H9 (cell line): ENCODE measurements at regions not wholly inside any gene's neighbourhood (a gene's known extent, or its start where the extent isn't known, plus 50 kb on each side); places are given as distances from the start of the nearest gene placed in this dataset.

Experiments used
- DNase-seq: peaks from one replicate; pipeline ENCODE4 v3.0.0-alpha.2; 2017
- H2AFZ ChIP-seq: one replicate; pipeline ENCODE4 v1.6.1; 2013; ENCODE audit warnings: mild to moderate bottlenecking, low read length, control low read depth, moderate library complexity
- H2AK5ac ChIP-seq: 2 replicates; pipeline ENCODE4 v1.6.1; 2013; ENCODE audit warnings: low read length, control low read depth, mixed read lengths; ENCODE audit not compliant: insufficient read length
- H2BK120ac ChIP-seq: one replicate; pipeline ENCODE4 v1.6.1; 2013; ENCODE audit warnings: low read depth, mild to moderate bottlenecking, low read length, control low read depth, inconsistent platforms; ENCODE audit not compliant: poor library complexity, severe bottlenecking
- H2BK12ac ChIP-seq: 2 replicates; pipeline ENCODE4 v1.6.1; 2013; ENCODE audit warnings: low read length, control low read depth, mixed read lengths, low read depth; ENCODE audit not compliant: insufficient read length
- H2BK15ac ChIP-seq: 2 replicates; pipeline ENCODE4 v1.6.1; 2013; ENCODE audit warnings: low read depth, low read length, control low read depth
- H2BK20ac ChIP-seq: one replicate; pipeline ENCODE4 v1.6.1; 2013; ENCODE audit warnings: low read depth, mild to moderate bottlenecking, low read length, control low read depth, inconsistent platforms; ENCODE audit not compliant: poor library complexity, severe bottlenecking
- H2BK5ac ChIP-seq: 2 replicates; pipeline ENCODE4 v1.6.1; 2013; ENCODE audit warnings: low read length, control low read depth, mixed read lengths; ENCODE audit not compliant: insufficient read length
- H3K14ac ChIP-seq: 2 replicates; pipeline ENCODE4 v1.6.1; 2013; ENCODE audit warnings: low read length, control low read depth; ENCODE audit not compliant: insufficient read depth
- H3K18ac ChIP-seq: 2 replicates; pipeline ENCODE4 v1.6.1; 2013; ENCODE audit warnings: low read depth, mild to moderate bottlenecking, mixed read lengths, low read length, control low read depth; ENCODE audit not compliant: insufficient read length
- H3K23ac ChIP-seq: 2 replicates; pipeline ENCODE4 v1.6.1; 2013; ENCODE audit warnings: low read length, control low read depth, mixed read lengths, low read depth; ENCODE audit not compliant: insufficient read length
- H3K23me2 ChIP-seq: 2 replicates; pipeline ENCODE4 v1.6.1; 2013; ENCODE audit warnings: low read depth, mild to moderate bottlenecking, mixed read lengths, low read length, control low read depth; ENCODE audit not compliant: insufficient read length, poor library complexity, severe bottlenecking
- H3K27ac ChIP-seq: 2 replicates; pipeline ENCODE4 v1.5.1; 2013; ENCODE audit warnings: low read length, control low read depth, mixed read lengths, low read depth; ENCODE audit not compliant: insufficient read length
- H3K27me3 ChIP-seq: 2 replicates; pipeline ENCODE4 v1.6.1; 2013; ENCODE audit warnings: low read length, control low read depth, inconsistent platforms; ENCODE audit not compliant: insufficient read depth
- H3K4ac ChIP-seq: 2 replicates; pipeline ENCODE4 v1.6.1; 2013; ENCODE audit warnings: low read depth, mild to moderate bottlenecking, control low read depth, inconsistent platforms, low read length, moderate library complexity
- H3K4me1 ChIP-seq: 2 replicates; pipeline ENCODE4 v1.6.1; 2013; ENCODE audit warnings: low read length, control low read depth, inconsistent platforms; ENCODE audit not compliant: insufficient read depth
- H3K4me2 ChIP-seq: 2 replicates; pipeline ENCODE4 v1.6.1; 2013; ENCODE audit warnings: low read length, control low read depth, mixed read lengths; ENCODE audit not compliant: insufficient read length, insufficient read depth
- H3K56ac ChIP-seq: 2 replicates; pipeline ENCODE4 v1.6.1; 2013; ENCODE audit warnings: low read depth, mild to moderate bottlenecking, mixed read lengths, low read length, control low read depth; ENCODE audit not compliant: insufficient read length
- H3K79me1 ChIP-seq: 2 replicates; pipeline ENCODE4 v1.6.1; 2013; ENCODE audit warnings: low read depth, mild to moderate bottlenecking, moderate library complexity, low read length, control low read depth, inconsistent platforms; ENCODE audit not compliant: insufficient read depth, poor library complexity, severe bottlenecking
- H3K79me2 ChIP-seq: 2 replicates; pipeline ENCODE4 v1.6.1; 2013; ENCODE audit warnings: low read length, control low read depth, inconsistent platforms; ENCODE audit not compliant: insufficient read depth
- H3K9ac ChIP-seq: 2 replicates; pipeline ENCODE4 v1.6.1; 2013; ENCODE audit warnings: low read length, control low read depth, mixed read lengths; ENCODE audit not compliant: insufficient read length; ENCODE audit errors: extremely low read depth
- H3K9me3 ChIP-seq: one replicate; pipeline ENCODE4 v1.6.1; 2013; ENCODE audit warnings: low read depth, low read length, inconsistent platforms; ENCODE audit not compliant: control insufficient read depth
- H3T11ph ChIP-seq: one replicate; pipeline ENCODE4 v1.6.1; 2013; ENCODE audit warnings: mild to moderate bottlenecking, low read length, control low read depth, inconsistent platforms
- H4K20me1 ChIP-seq: one replicate; pipeline ENCODE4 v1.6.1; 2013; ENCODE audit not compliant: control insufficient read depth, insufficient read length, insufficient read depth
- H4K5ac ChIP-seq: 2 replicates; pipeline ENCODE4 v1.6.1; 2013; ENCODE audit warnings: low read depth, mild to moderate bottlenecking, mixed read lengths, low read length, control low read depth; ENCODE audit not compliant: insufficient read length
- H4K8ac ChIP-seq: replicated peaks from 2 replicates; pipeline ENCODE4 v1.6.1; 2013; ENCODE audit warnings: low read length, control low read depth, mixed read lengths, low read depth; ENCODE audit not compliant: insufficient read length
- H4K91ac ChIP-seq: 2 replicates; pipeline ENCODE4 v1.6.1; 2013; ENCODE audit warnings: low read depth, mild to moderate bottlenecking, moderate library complexity, mixed read lengths, low read length, control low read depth; ENCODE audit not compliant: insufficient read length
- H3K27ac Mint-ChIP-seq, 3 experiments: 2 replicates in 2 of 3; 3 replicates in 1 of 3; pipeline ENCODE4 v1.8.0; 2020 to 2021; ENCODE audit warnings: mixed read lengths in 3 of 3, mild to moderate bottlenecking in 1 of 3, moderate library complexity in 1 of 3
- H3K27me3 Mint-ChIP-seq: 2 replicates; pipeline ENCODE4 v1.8.0; 2021; ENCODE audit warnings: low read depth, mild to moderate bottlenecking, moderate library complexity, mixed read lengths
- H3K36me3 Mint-ChIP-seq, 3 experiments: 2 replicates in 2 of 3; 3 replicates in 1 of 3; pipeline ENCODE4 v1.8.0; 2020 to 2021; ENCODE audit warnings: low read depth in 3 of 3, mixed read lengths in 3 of 3; ENCODE audit not compliant: insufficient read depth in 1 of 3
- H3K4me1 Mint-ChIP-seq, 2 experiments: 2 replicates each; pipeline ENCODE4 v1.8.0; 2020; ENCODE audit warnings: mixed read lengths in 2 of 2
- H3K4me3 Mint-ChIP-seq, 2 experiments: 2 replicates in 1 of 2; 3 replicates in 1 of 2; pipeline ENCODE4 v1.8.0; 2020 to 2021; ENCODE audit warnings: mild to moderate bottlenecking in 2 of 2, mixed read lengths in 2 of 2, moderate library complexity in 1 of 2
- H3K9me3 Mint-ChIP-seq, 2 experiments: 2 replicates in 1 of 2; 3 replicates in 1 of 2; pipeline ENCODE4 v1.8.0; 2020; ENCODE audit warnings: mild to moderate bottlenecking in 2 of 2, mixed read lengths in 2 of 2, moderate library complexity in 1 of 2
- WGBS: extraction: QIAGEN DNeasy Blood & Tissue Kit; methylation state at CpG from one replicate; pipeline ENCODE4 v1.1.7; 2013; ENCODE audit warnings: missing lambda C conversion rate, low lambda C conversion rate, mixed read lengths; ENCODE audit not compliant: insufficient read length; ENCODE audit errors: extremely low coverage; 5-methylcytosine and 5-hydroxymethylcytosine counted together
- TF ChIP-seq, protein P1 (sequence below): fragments of 200-600 bp; sonication (generic); conservative IDR thresholded peaks from 3 replicates; pipeline ENCODE4 v1.8.0; 2021; ENCODE audit warnings: antibody characterized with exemption, mild to moderate bottlenecking

DNA sequence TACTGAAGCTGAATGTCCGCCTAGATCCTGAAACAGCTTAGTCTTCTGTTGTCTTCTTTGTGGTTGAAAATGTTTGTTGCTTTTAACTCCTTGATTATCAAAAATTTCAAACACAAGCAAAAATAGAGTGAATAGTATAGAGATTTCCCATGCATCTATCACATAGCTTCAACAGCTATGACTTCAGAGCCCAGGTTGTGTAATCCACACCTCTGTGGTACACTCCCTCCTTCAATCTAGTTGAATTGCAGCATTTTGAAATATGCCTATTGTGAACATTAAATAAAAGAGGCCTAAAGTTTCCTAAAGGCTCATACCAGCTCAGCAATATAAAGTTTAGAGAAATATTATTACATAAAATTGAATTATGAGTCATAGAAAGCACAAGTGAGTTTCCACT lies 204.7 kb upstream of the HDAC9 start:
- Histone ChIP-seq H3K18ac (no peak overlapping the region), H2AFZ (no peak overlapping the region), H2BK5ac (no peak overlapping the region), H2BK120ac (no peak overlapping the region), H3K9ac (no peak overlapping the region), H4K20me1 (no peaks in the 10 kb centered on the region), H3K79me2 (no peaks in the 10 kb centered on the region), H4K8ac (no peak overlapping the region), H4K5ac (no peak overlapping the region), H2BK20ac (no peak overlapping the region), H3K27ac (no peak overlapping the region), H3K4me1 (no peaks in the 10 kb centered on the region), H2AK5ac (no peak overlapping the region), H2BK15ac (no peak overlapping the region), H3K27me3 (no peaks in the 10 kb centered on the region), H3K23me2 (no peaks in the 10 kb centered on the region), H3K23ac (no peak overlapping the region), H2BK12ac (no peak overlapping the region), H3K56ac (no peak overlapping the region), H3T11ph (no peak overlapping the region), H3K79me1 (no peaks in the 10 kb centered on the region), H3K4me2 (no peak overlapping the region), H3K14ac (no peak overlapping the region), H3K4ac (no peak overlapping the region), H4K91ac (no peak overlapping the region), H3K9me3 (no peaks in the 10 kb centered on the region)
- no peaks in the 10 kb centered on the region for H3K36me3 Mint-ChIP-seq
- no peaks in the 10 kb centered on the region for H3K27me3 Mint-ChIP-seq
- H3K27ac Mint-ChIP-seq: no peak overlapping the region; a peak in 1 of 7 replicates
- WGBS: no CpG with 5 or more reads among the region's 1 CpG
- H3K9me3 Mint-ChIP-seq: no peaks in the 10 kb centered on the region
- no peaks in the 10 kb centered on the region for H3K4me1 Mint-ChIP-seq
- TF ChIP-seq, protein P1, sequence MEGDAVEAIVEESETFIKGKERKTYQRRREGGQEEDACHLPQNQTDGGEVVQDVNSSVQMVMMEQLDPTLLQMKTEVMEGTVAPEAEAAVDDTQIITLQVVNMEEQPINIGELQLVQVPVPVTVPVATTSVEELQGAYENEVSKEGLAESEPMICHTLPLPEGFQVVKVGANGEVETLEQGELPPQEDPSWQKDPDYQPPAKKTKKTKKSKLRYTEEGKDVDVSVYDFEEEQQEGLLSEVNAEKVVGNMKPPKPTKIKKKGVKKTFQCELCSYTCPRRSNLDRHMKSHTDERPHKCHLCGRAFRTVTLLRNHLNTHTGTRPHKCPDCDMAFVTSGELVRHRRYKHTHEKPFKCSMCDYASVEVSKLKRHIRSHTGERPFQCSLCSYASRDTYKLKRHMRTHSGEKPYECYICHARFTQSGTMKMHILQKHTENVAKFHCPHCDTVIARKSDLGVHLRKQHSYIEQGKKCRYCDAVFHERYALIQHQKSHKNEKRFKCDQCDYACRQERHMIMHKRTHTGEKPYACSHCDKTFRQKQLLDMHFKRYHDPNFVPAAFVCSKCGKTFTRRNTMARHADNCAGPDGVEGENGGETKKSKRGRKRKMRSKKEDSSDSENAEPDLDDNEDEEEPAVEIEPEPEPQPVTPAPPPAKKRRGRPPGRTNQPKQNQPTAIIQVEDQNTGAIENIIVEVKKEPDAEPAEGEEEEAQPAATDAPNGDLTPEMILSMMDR: no peak
- DNase-seq: no peak
- no peak overlapping the region for H3K4me3 Mint-ChIP-seq
